Endothelial cell of umbilical vein (primary cell): ENCODE measurements at regions not wholly inside any gene's neighbourhood (a gene's known extent, or its start where the extent isn't known, plus 50 kb on each side); places are given as distances from the start of the nearest gene placed in this dataset.

ENCODE experiments used
- POLR2A ChIP-seq: IDR thresholded peaks from 2 replicates; pipeline ENCODE4 v1.6.1; 2012; ENCODE audit warnings: low read depth, mild to moderate bottlenecking, control low read depth, low read length
- TF ChIP-seq, protein P1 (sequence below), 2 donors: IDR thresholded peaks; 1 replicate in 1 of 2; 2 replicates in 1 of 2; pipeline ENCODE4 v1.5.1; 2011; ENCODE audit warnings: low read length in 2 of 2, mild to moderate bottlenecking in 2 of 2, moderate library complexity in 2 of 2, control low read depth in 1 of 2, inconsistent platforms in 1 of 2, low read depth in 1 of 2; ENCODE audit not compliant: insufficient read depth in 1 of 2; ENCODE audit errors: extremely low read depth in 1 of 2

GRCh38 chr9:25808554-25808953 is 130.3 kb upstream of the TUSC1 start:
- TF ChIP-seq, protein P1, sequence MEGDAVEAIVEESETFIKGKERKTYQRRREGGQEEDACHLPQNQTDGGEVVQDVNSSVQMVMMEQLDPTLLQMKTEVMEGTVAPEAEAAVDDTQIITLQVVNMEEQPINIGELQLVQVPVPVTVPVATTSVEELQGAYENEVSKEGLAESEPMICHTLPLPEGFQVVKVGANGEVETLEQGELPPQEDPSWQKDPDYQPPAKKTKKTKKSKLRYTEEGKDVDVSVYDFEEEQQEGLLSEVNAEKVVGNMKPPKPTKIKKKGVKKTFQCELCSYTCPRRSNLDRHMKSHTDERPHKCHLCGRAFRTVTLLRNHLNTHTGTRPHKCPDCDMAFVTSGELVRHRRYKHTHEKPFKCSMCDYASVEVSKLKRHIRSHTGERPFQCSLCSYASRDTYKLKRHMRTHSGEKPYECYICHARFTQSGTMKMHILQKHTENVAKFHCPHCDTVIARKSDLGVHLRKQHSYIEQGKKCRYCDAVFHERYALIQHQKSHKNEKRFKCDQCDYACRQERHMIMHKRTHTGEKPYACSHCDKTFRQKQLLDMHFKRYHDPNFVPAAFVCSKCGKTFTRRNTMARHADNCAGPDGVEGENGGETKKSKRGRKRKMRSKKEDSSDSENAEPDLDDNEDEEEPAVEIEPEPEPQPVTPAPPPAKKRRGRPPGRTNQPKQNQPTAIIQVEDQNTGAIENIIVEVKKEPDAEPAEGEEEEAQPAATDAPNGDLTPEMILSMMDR (IDR thresholded peaks at IDR 0.05; ENCODE audit: extremely low read depth in 1 of 2, insufficient read depth in 1 of 2, low read depth in 1 of 2, low read length in 2 of 2) = no peak
- TF ChIP-seq POLR2A = no peak
